ENCODE measurements at regions not wholly inside any gene's neighbourhood (a gene's known extent, or its start where the extent isn't known, plus 50 kb on each side); places are given as distances from the start of the nearest gene placed in this dataset.

GRCh38 chr2:150609831-150610582, 122.5 kb upstream of the RND3 start:
- no peak for TF ChIP-seq CTCF (tag by site-specific recombination; IDR thresholded peaks at IDR 0.05)
- TF ChIP-seq ZNF558 (tag by site-specific recombination; IDR thresholded peaks at IDR 0.05), result no peak
- TF ChIP-seq ZBTB8A (tag by site-specific recombination; IDR thresholded peaks at IDR 0.05), result no peak
- no peak for TF ChIP-seq ATF2 (tag by site-specific recombination; IDR thresholded peaks at IDR 0.05; ENCODE audit: low read depth)
- no peak for TF ChIP-seq ZEB2 (tag by site-specific recombination; IDR thresholded peaks at IDR 0.05)
- TF ChIP-seq ZNF274 (IDR thresholded peaks at IDR 0.05; ENCODE audit: low read length), result no peak
- TF ChIP-seq ZNF274 (tag by site-specific recombination; IDR thresholded peaks at IDR 0.05; ENCODE audit: borderline replicate concordance), result no peak
- TF ChIP-seq ZFP41 (tag by site-specific recombination; IDR thresholded peaks at IDR 0.05; ENCODE audit: borderline replicate concordance), result no peak
- TF ChIP-seq PATZ1 (tag by site-specific recombination; IDR thresholded peaks at IDR 0.05), result no peak
- TF ChIP-seq ZNF148 (tag by site-specific recombination; IDR thresholded peaks at IDR 0.05; ENCODE audit: borderline replicate concordance), result no peak
- TF ChIP-seq ZFP37 (tag by site-specific recombination; IDR thresholded peaks at IDR 0.05), result no peak

Data from HEK293 (cell line).